ENCODE measurements at regions not wholly inside any gene's neighbourhood (a gene's known extent, or its start where the extent isn't known, plus 50 kb on each side); places are given as distances from the start of the nearest gene placed in this dataset.

- DNase-seq (ENCODE audit: low read depth) = no peak
- TF ChIP-seq CTCF (conservative IDR thresholded peaks at IDR 0.05; ENCODE audit: low read depth, low read length) = no peak
- no peak overlapping the region for H3K4me3 ChIP-seq (ENCODE audit: low read depth, low read length)
These were observed 469.2 kb upstream of the TNP1 start for GRCh38 chr2:217329023-217329431.

- no peak for DNase-seq (ENCODE audit: low read depth)
- H3K4me3 ChIP-seq (ENCODE audit: low read depth, low read length) = no peak overlapping the region
- no peak for TF ChIP-seq CTCF (conservative IDR thresholded peaks at IDR 0.05; ENCODE audit: low read depth, low read length)
These were observed 468.7 kb upstream of the TNP1 start for GRCh38 chr2:217328622-217328978.

GRCh38 chr2:217327953-217328621 is 468.2 kb upstream of the TNP1 start:
- DNase-seq (ENCODE audit: low read depth) = no peak
- no peak overlapping the region for H3K4me3 ChIP-seq (ENCODE audit: low read depth, low read length)
- TF ChIP-seq CTCF (conservative IDR thresholded peaks at IDR 0.05; ENCODE audit: low read depth, low read length) = no peak

- peak; percentile 51 for DNase-seq (ENCODE audit: low read depth)
- H3K4me3 ChIP-seq (ENCODE audit: low read depth, low read length) = no peak overlapping the region
- TF ChIP-seq CTCF (conservative IDR thresholded peaks at IDR 0.05; ENCODE audit: low read depth, low read length) = no peak
These were observed 466.6 kb upstream of the TNP1 start for GRCh38 chr2:217326238-217327022.

DNA sequence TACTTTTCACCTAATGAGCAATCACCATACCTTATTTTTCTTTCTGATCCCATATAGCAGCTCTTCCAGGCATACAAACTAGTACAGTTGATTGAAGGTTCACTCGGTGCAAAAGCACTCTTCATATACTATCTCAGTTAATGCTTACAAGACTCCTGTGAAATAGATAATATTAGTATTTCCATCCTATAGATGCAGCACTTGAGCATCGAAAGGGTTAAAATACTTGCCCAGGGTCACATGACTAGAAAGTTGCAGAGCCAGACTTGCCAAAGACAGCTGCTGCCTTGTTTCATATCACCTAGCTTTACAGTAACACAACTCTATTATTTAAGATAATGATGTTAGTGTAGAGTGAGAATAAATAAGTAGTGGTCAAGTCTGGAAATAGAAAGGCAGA is 466.0 kb upstream of the TNP1 start:
- H3K4me3 ChIP-seq (ENCODE audit: low read depth, low read length) = no peak overlapping the region
- no peak for DNase-seq (ENCODE audit: low read depth)
- TF ChIP-seq CTCF (conservative IDR thresholded peaks at IDR 0.05; ENCODE audit: low read depth, low read length) = no peak

- peak; percentile 46 for DNase-seq (ENCODE audit: low read depth)
- no peak for TF ChIP-seq CTCF (conservative IDR thresholded peaks at IDR 0.05; ENCODE audit: low read depth, low read length)
- no peak overlapping the region for H3K4me3 ChIP-seq (ENCODE audit: low read depth, low read length)
These were observed 465.4 kb upstream of the TNP1 start for GRCh38 chr2:217325251-217325650.

DNA sequence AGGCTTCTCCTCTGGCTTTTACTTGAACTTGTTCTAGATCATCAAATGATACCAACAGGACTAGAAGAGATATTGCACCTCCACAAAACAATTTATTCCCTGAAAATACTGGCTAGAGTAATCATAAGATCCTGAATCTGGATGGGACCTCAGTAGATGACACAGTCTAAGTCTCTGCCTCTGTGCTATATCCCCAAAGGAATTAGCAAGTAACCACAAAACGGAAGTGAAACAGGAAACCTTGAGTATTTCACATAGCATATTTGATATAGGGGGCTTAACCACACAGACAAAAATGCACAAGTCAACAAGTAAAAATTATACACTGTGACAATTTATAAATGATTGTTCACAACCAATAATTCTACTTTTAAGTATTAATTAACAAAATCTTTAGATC is 456.9 kb upstream of the TNP1 start:
- TF ChIP-seq CTCF (conservative IDR thresholded peaks at IDR 0.05; ENCODE audit: low read depth, low read length) = no peak
- H3K4me3 ChIP-seq (ENCODE audit: low read depth, low read length) = no peak overlapping the region
- DNase-seq (ENCODE audit: low read depth) = no peak

Measured in epithelial cell of proximal tubule (primary cell).